Bronchial epithelial cell (primary cell): ENCODE measurements at regions not wholly inside any gene's neighbourhood (a gene's known extent, or its start where the extent isn't known, plus 50 kb on each side); places are given as distances from the start of the nearest gene placed in this dataset.
"Not testable (repeated sequence)": the region's sequence is repeated elsewhere in the genome, so short reads cannot be mapped to it uniquely, and the experiment has no call there.

ENCODE experiments used
- DNase-seq: peaks from one replicate; pipeline ENCODE4 v3.0.0-alpha.2; 2010; ENCODE audit warnings: low read depth
- FAIRE-seq: peaks from 2 replicates; lab custom pipeline; 2011; peaks lifted over from hg19 to GRCh38; lab: Jason Lieb, UNC
- H3K27me3 ChIP-seq: 2 replicates; pipeline ENCODE4 v1.5.1; 2011; ENCODE audit warnings: low read length; ENCODE audit not compliant: control insufficient read depth, insufficient read depth
- H3K36me3 ChIP-seq: 2 replicates; pipeline ENCODE4 v1.5.1; 2011; ENCODE audit warnings: low read length; ENCODE audit not compliant: control insufficient read depth, insufficient read depth
- H3K4me3 ChIP-seq: 2 replicates; pipeline ENCODE4 v1.5.1; 2011; ENCODE audit warnings: mild to moderate bottlenecking, low read depth, low read length, control low read depth
- CTCF ChIP-seq: IDR thresholded peaks from 2 replicates; pipeline ENCODE4 v1.5.1; 2011; ENCODE audit warnings: mild to moderate bottlenecking, moderate library complexity, low read length, control low read depth, inconsistent platforms; ENCODE audit not compliant: insufficient read depth, severe bottlenecking

GRCh38 chr4:126530996-126531585, 1101.7 kb upstream of the INTU start:
- Histone ChIP-seq H3K27me3 (no peaks in the 10 kb centered on the region), H3K4me3 (no peak overlapping the region), H3K36me3 (no peaks in the 10 kb centered on the region)
- FAIRE-seq, result no peak
- no peak for DNase-seq
- TF ChIP-seq CTCF, result no peak

- Histone ChIP-seq H3K36me3 (no peaks in the 10 kb centered on the region), H3K27me3 (no peaks in the 10 kb centered on the region), H3K4me3 (no peak overlapping the region)
- FAIRE-seq, result no peak
- TF ChIP-seq CTCF, result no peak
- DNase-seq, result peak; percentile 36
Observed at GRCh38 chr4:126532527-126532926, 1100.2 kb upstream of the INTU start.

- Histone ChIP-seq H3K36me3 (no peaks in the 10 kb centered on the region), H3K27me3 (no peaks in the 10 kb centered on the region), H3K4me3 (no peak overlapping the region)
- DNase-seq, result peak; percentile 1
- FAIRE-seq, result no peak
- no peak for TF ChIP-seq CTCF
Observed at GRCh38 chr4:126533146-126533805, 1099.5 kb upstream of the INTU start.

GRCh38 chr4:126539771-126540170, 1093.0 kb upstream of the INTU start:
- FAIRE-seq (no peak), DNase-seq (no peak)
- no peak for TF ChIP-seq CTCF
- Histone ChIP-seq H3K36me3 (no peaks in the 10 kb centered on the region), H3K27me3 (no peaks in the 10 kb centered on the region), H3K4me3 (no peak overlapping the region)

GRCh38 chr4:126541820-126542219, 1090.9 kb upstream of the INTU start:
- no peaks in the 10 kb centered on the region for H3K36me3 ChIP-seq
- H3K4me3 ChIP-seq, result no peak overlapping the region
- TF ChIP-seq CTCF, result no peak
- no peaks in the 10 kb centered on the region for H3K27me3 ChIP-seq
- DNase-seq, result no peak
- no peak for FAIRE-seq

- H3K36me3 ChIP-seq, result no peaks in the 10 kb centered on the region
- FAIRE-seq, result no peak
- no peak for TF ChIP-seq CTCF
- H3K4me3 ChIP-seq, result no peak overlapping the region
- no peaks in the 10 kb centered on the region for H3K27me3 ChIP-seq
- DNase-seq, result no peak
Observed at GRCh38 chr4:126544276-126544675, 1088.5 kb upstream of the INTU start.

GRCh38 chr4:126546197-126546596, 1086.6 kb upstream of the INTU start:
- not testable (repeated sequence) for H3K4me3 ChIP-seq, FAIRE-seq, H3K36me3 ChIP-seq, H3K27me3 ChIP-seq, DNase-seq
